Spleen (tissue), 11 donors: ENCODE measurements at regions not wholly inside any gene's neighbourhood (a gene's known extent, or its start where the extent isn't known, plus 50 kb on each side); places are given as distances from the start of the nearest gene placed in this dataset.

Source experiments
- DNase-seq: peaks from one replicate; pipeline ENCODE4 v3.0.0-alpha.2; 2020
- H3K27ac ChIP-seq, 8 donors: fragments of 200-600 bp; sonication (generic) in 7 of 8; 1 replicate in 4 of 8; 2 replicates in 4 of 8; pipeline versions ENCODE4 v1.5.0 to v1.8.0; 2016 to 2021; ENCODE audit warnings: inconsistent platforms in 4 of 8, mild to moderate bottlenecking in 4 of 8, moderate library complexity in 1 of 8
- H3K27me3 ChIP-seq, 7 donors: fragments of 200-600 bp; sonication (generic) in 6 of 7; replicated peaks in 1 of 7; 1 replicate in 4 of 7; 2 replicates in 3 of 7; pipeline versions ENCODE4 v1.5.0 to v1.8.0; 2016 to 2021; ENCODE audit warnings: inconsistent platforms in 3 of 7, mild to moderate bottlenecking in 1 of 7
- H3K36me3 ChIP-seq, 6 donors: fragments of 200-600 bp; sonication (generic) in 5 of 6; 1 replicate in 4 of 6; 2 replicates in 2 of 6; pipeline versions ENCODE4 v1.5.0 to v1.8.0; 2016 to 2021; ENCODE audit warnings: inconsistent platforms in 2 of 6
- H3K4me1 ChIP-seq, 6 donors: fragments of 200-600 bp; sonication (generic) in 5 of 6; 1 replicate in 3 of 6; 2 replicates in 3 of 6; pipeline versions ENCODE4 v1.5.0 to v1.8.0; 2016 to 2021; ENCODE audit warnings: inconsistent platforms in 3 of 6
- H3K4me3 ChIP-seq, 8 donors: fragments of 200-600 bp; sonication (generic) in 7 of 8; 1 replicate in 4 of 8; 2 replicates in 4 of 8; pipeline versions ENCODE4 v1.5.0 to v1.8.0; 2016 to 2021; ENCODE audit warnings: inconsistent platforms in 4 of 8, mild to moderate bottlenecking in 4 of 8, moderate library complexity in 2 of 8
- H3K9me3 ChIP-seq, 8 donors: fragments of 200-600 bp; sonication (generic) in 7 of 8; 1 replicate in 4 of 8; 2 replicates in 4 of 8; pipeline versions ENCODE4 v1.5.0 to v1.8.0; 2016 to 2021; ENCODE audit warnings: inconsistent platforms in 4 of 8
- CTCF ChIP-seq, 11 experiments: fragments of 200-600 bp in 7 of 11; fragments of 450-650 bp in 4 of 11; sonication (generic) in 4 of 11; IDR thresholded peaks in 8 of 11; conservative IDR thresholded peaks in 3 of 11; 1 replicate in 7 of 11; 2 replicates in 4 of 11; pipeline versions ENCODE4 v1.4.0 to v1.8.0; 2016 to 2021; ENCODE audit warnings: antibody characterized with exemption in 11 of 11, inconsistent platforms in 4 of 11, mild to moderate bottlenecking in 1 of 11
- POLR2A ChIP-seq, 3 donors: fragments of 450-650 bp; IDR thresholded peaks; one replicate each; pipeline ENCODE4 v1.5.1; 2017; ENCODE audit warnings: antibody characterized with exemption in 3 of 3, mild to moderate bottlenecking in 1 of 3
- POLR2AphosphoS5 ChIP-seq, 3 donors: sonication (generic); formaldehyde crosslinking; IDR thresholded peaks; one replicate each; pipeline ENCODE4 v1.5.1; 2017; ENCODE audit warnings: antibody characterized with exemption in 3 of 3
- WGBS, 5 donors: extraction: QIAGEN DNeasy Blood & Tissue Kit in 3 of 5; methylation state at CpG; one replicate each; pipeline versions ENCODE4 v1.1.5 to v1.1.7; 2013 to 2018; 5-methylcytosine and 5-hydroxymethylcytosine counted together
- intact Hi-C: fragments of 100-400 bp; cut with DNase I; formaldehyde crosslinking; loops from one replicate; pipeline ENCODE4 v1.15.0; 2023; ENCODE audit warnings: low total_unique reads
- donor health status: healthy with polysubstance abuse.
- donor health status: DM: no; HTN: no; CAD: no; lungs with moderate emphysema.
- donor health status: DM: no; HTN: no; CAD: no.
- donor health status: Bipolar disorder and iron deficiency.
- donor health status: healthy.
- donor health status: DM: no; HTN: no; CAD: no.
- donor health status: DM: yes; HTN: yes; CAD: no.

GRCh38 chr1:117271959-117272358 lies 61.2 kb upstream of the VTCN1 start:
- no peak for DNase-seq
- H3K36me3 ChIP-seq = no peaks in the 10 kb centered on the region
- WGBS, 5 donors = 86 to 97% (median 90%) methylated on average over 4 of the region's 4 CpGs
- H3K27me3 ChIP-seq = no peaks in the 10 kb centered on the region
- intact Hi-C loops = no loop called here
- TF ChIP-seq CTCF (IDR thresholded peaks at IDR 0.05 in 8 of 11, conservative IDR thresholded peaks at IDR 0.05 in 3 of 11) (no peak), POLR2AphosphoS5 (IDR thresholded peaks at IDR 0.05) (no peak), POLR2A (IDR thresholded peaks at IDR 0.05) (no peak)
- H3K4me1 ChIP-seq = no peaks in the 10 kb centered on the region
- no peak overlapping the region for H3K27ac ChIP-seq
- H3K9me3 ChIP-seq = peaks cover 0 to 10% (median 2%) of the 10 kb centered on the region in 8 donors
- no peak overlapping the region for H3K4me3 ChIP-seq

- WGBS, 5 donors = 72 to 84% (median 78%) methylated on average over 5 of the region's 5 CpGs
- no peaks in the 10 kb centered on the region for H3K36me3 ChIP-seq
- peaks cover 0 to 10% (median 2%) of the 10 kb centered on the region in 8 donors for H3K9me3 ChIP-seq
- intact Hi-C loops = no loop called here
- TF ChIP-seq CTCF (IDR thresholded peaks at IDR 0.05 in 8 of 11, conservative IDR thresholded peaks at IDR 0.05 in 3 of 11) = no peak
- no peak for TF ChIP-seq POLR2AphosphoS5 (IDR thresholded peaks at IDR 0.05)
- TF ChIP-seq POLR2A (IDR thresholded peaks at IDR 0.05) = no peak
- no peaks in the 10 kb centered on the region for H3K27me3 ChIP-seq
- no peak overlapping the region for H3K27ac ChIP-seq
- no peak for DNase-seq
- no peak overlapping the region for H3K4me3 ChIP-seq
- no peaks in the 10 kb centered on the region for H3K4me1 ChIP-seq
Measured at GRCh38 chr1:117271129-117271528, 60.4 kb upstream of the VTCN1 start.

GRCh38 chr1:117270679-117271078 lies 60.0 kb upstream of the VTCN1 start:
- Histone ChIP-seq H3K9me3 (peaks cover 0 to 10% (median 2%) of the 10 kb centered on the region in 8 donors), H3K4me3 (no peak overlapping the region), H3K27me3 (no peaks in the 10 kb centered on the region), H3K27ac (no peak overlapping the region), H3K4me1 (no peaks in the 10 kb centered on the region), H3K36me3 (no peaks in the 10 kb centered on the region)
- no peak for TF ChIP-seq CTCF (IDR thresholded peaks at IDR 0.05 in 8 of 11, conservative IDR thresholded peaks at IDR 0.05 in 3 of 11)
- TF ChIP-seq POLR2AphosphoS5 (IDR thresholded peaks at IDR 0.05) = no peak
- TF ChIP-seq POLR2A (IDR thresholded peaks at IDR 0.05) = no peak
- DNase-seq = no peak
- intact Hi-C loops = no loop called here

- WGBS, 5 donors = 69 to 83% (median 80%) methylated on average over 11 of the region's 11 CpGs
- H3K4me1 ChIP-seq = no peaks in the 10 kb centered on the region
- intact Hi-C loops = no loop called here
- TF ChIP-seq CTCF (IDR thresholded peaks at IDR 0.05 in 8 of 11, conservative IDR thresholded peaks at IDR 0.05 in 3 of 11) (no peak), POLR2A (IDR thresholded peaks at IDR 0.05) (no peak), POLR2AphosphoS5 (IDR thresholded peaks at IDR 0.05) (no peak)
- H3K4me3 ChIP-seq = no peak overlapping the region
- H3K27me3 ChIP-seq = no peaks in the 10 kb centered on the region
- peaks cover 0 to 9% (median 2%) of the 10 kb centered on the region in 8 donors for H3K9me3 ChIP-seq
- H3K27ac ChIP-seq = no peak overlapping the region
- no peaks in the 10 kb centered on the region for H3K36me3 ChIP-seq
- no peak for DNase-seq
Measured at GRCh38 chr1:117268535-117269455, 58.1 kb upstream of the VTCN1 start.
